ENCODE measurements at regions not wholly inside any gene's neighbourhood (a gene's known extent, or its start where the extent isn't known, plus 50 kb on each side); places are given as distances from the start of the nearest gene placed in this dataset.

DNA sequence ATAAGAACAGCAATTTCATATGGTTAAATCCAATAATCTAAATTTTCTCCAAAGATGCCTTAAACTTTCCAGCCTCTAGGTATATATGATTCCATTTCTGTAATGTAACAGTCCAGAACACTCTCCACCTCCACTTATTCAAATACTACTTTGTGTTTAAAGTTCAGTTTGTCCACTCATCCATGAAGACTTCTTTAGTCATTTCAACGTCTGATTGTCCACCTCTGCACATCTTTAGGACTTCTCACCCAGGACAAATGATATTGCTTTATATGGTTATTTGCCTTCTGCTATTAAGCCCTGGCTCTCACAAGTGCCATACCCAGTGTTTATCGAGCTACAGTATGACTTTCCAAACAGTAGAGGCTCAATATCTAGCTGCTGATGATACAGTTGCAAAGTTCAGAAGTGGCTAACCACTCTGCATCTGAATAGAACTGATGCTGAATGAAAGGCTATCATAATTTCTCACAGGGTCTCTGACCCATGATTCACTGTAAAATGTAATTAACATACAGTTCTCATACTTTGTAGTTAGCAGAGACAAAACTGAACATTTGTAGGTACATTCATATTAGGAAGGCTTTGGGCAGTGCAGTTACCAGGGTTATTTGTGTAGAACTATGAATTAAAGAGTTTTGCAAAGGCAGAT is 93.7 kb upstream of the MBNL1 start:
- ATAC-seq = no peak
- H3K9me2 ChIP-seq (ENCODE audit: insufficient read depth) = no peaks in the 10 kb centered on the region
- no peaks in the 10 kb centered on the region for H3K79me2 ChIP-seq (ENCODE audit: insufficient read depth, low read length)
- ChIA-PET POLR2A (no interaction called here), CTCF (no interaction called here), RAD21 (ENCODE audit: low non-redundant PET in 1 of 2, low total read pairs in 2 of 2, uncharacterized antibody in 2 of 2, unreplicated experiment in 2 of 2) (no interaction called here)
- no peaks in the 10 kb centered on the region for H4K20me1 ChIP-seq (ENCODE audit: insufficient read depth)
- H3K4me1 ChIP-seq (ENCODE audit: control insufficient read depth in 1 of 2, insufficient read depth in 2 of 2, low read length in 2 of 2) = peaks cover 11 to 12% of the 10 kb centered on the region in 2 experiments
- no peak overlapping the region for H3K27ac ChIP-seq (ENCODE audit: low read depth, low read length)
- DNase-seq (ENCODE audit: low read depth, low spot score) = no peak
- no peak overlapping the region for H3K9ac ChIP-seq (ENCODE audit: low read length)
- H2AFZ ChIP-seq (ENCODE audit: low read depth, low read length, poor library complexity, severe bottlenecking) = peak overlapping the region; percentile 44
- TF ChIP-seq, protein P1, sequence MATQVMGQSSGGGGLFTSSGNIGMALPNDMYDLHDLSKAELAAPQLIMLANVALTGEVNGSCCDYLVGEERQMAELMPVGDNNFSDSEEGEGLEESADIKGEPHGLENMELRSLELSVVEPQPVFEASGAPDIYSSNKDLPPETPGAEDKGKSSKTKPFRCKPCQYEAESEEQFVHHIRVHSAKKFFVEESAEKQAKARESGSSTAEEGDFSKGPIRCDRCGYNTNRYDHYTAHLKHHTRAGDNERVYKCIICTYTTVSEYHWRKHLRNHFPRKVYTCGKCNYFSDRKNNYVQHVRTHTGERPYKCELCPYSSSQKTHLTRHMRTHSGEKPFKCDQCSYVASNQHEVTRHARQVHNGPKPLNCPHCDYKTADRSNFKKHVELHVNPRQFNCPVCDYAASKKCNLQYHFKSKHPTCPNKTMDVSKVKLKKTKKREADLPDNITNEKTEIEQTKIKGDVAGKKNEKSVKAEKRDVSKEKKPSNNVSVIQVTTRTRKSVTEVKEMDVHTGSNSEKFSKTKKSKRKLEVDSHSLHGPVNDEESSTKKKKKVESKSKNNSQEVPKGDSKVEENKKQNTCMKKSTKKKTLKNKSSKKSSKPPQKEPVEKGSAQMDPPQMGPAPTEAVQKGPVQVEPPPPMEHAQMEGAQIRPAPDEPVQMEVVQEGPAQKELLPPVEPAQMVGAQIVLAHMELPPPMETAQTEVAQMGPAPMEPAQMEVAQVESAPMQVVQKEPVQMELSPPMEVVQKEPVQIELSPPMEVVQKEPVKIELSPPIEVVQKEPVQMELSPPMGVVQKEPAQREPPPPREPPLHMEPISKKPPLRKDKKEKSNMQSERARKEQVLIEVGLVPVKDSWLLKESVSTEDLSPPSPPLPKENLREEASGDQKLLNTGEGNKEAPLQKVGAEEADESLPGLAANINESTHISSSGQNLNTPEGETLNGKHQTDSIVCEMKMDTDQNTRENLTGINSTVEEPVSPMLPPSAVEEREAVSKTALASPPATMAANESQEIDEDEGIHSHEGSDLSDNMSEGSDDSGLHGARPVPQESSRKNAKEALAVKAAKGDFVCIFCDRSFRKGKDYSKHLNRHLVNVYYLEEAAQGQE (IDR thresholded peaks at IDR 0.05; ENCODE audit: low read depth) = no peak
- TF ChIP-seq JUND (IDR thresholded peaks at IDR 0.05) (no peak), CEBPB (IDR thresholded peaks at IDR 0.05; ENCODE audit: low read depth) (no peak), POLR2A (IDR thresholded peaks at IDR 0.05; ENCODE audit: borderline replicate concordance, extremely low read depth, insufficient read depth, insufficient read length) (no peak), TCF7L2 (IDR thresholded peaks at IDR 0.05; ENCODE audit: borderline replicate concordance, extremely low read depth, insufficient read depth, insufficient read length) (no peak), CBX3 (IDR thresholded peaks at IDR 0.05; ENCODE audit: low read depth) (no peak), POLR2AphosphoS5 (IDR thresholded peaks at IDR 0.05; ENCODE audit: low read depth, low read length) (no peak), SP1 (IDR thresholded peaks at IDR 0.05; ENCODE audit: low read depth) (no peak), SIN3A (IDR thresholded peaks at IDR 0.05; ENCODE audit: low read depth) (no peak), SRF (IDR thresholded peaks at IDR 0.05; ENCODE audit: low read depth) (no peak), EZH2phosphoT487 (IDR thresholded peaks at IDR 0.05; ENCODE audit: borderline replicate concordance) (no peak), YY1 (IDR thresholded peaks at IDR 0.05; ENCODE audit: extremely low read depth, insufficient replicate concordance, low read depth, low read length) (no peak), ZFX (IDR thresholded peaks at IDR 0.05) (no peak), RAD21 (IDR thresholded peaks at IDR 0.05; ENCODE audit: low read depth) (no peak), EZH2 (IDR thresholded peaks at IDR 0.05) (no peak), ZNF274 (IDR thresholded peaks at IDR 0.05; ENCODE audit: low read depth, low read length) (no peak), FOSL1 (IDR thresholded peaks at IDR 0.05; ENCODE audit: low read depth) (no peak)
- TF ChIP-seq, protein P2, sequence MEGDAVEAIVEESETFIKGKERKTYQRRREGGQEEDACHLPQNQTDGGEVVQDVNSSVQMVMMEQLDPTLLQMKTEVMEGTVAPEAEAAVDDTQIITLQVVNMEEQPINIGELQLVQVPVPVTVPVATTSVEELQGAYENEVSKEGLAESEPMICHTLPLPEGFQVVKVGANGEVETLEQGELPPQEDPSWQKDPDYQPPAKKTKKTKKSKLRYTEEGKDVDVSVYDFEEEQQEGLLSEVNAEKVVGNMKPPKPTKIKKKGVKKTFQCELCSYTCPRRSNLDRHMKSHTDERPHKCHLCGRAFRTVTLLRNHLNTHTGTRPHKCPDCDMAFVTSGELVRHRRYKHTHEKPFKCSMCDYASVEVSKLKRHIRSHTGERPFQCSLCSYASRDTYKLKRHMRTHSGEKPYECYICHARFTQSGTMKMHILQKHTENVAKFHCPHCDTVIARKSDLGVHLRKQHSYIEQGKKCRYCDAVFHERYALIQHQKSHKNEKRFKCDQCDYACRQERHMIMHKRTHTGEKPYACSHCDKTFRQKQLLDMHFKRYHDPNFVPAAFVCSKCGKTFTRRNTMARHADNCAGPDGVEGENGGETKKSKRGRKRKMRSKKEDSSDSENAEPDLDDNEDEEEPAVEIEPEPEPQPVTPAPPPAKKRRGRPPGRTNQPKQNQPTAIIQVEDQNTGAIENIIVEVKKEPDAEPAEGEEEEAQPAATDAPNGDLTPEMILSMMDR (IDR thresholded peaks at IDR 0.05 in 2 of 3, conservative IDR thresholded peaks at IDR 0.05 in 1 of 3; ENCODE audit: borderline replicate concordance in 1 of 3, insufficient read depth in 1 of 3, low read depth in 2 of 3, low read length in 2 of 3) = no peak
- TF ChIP-seq, protein P3, sequence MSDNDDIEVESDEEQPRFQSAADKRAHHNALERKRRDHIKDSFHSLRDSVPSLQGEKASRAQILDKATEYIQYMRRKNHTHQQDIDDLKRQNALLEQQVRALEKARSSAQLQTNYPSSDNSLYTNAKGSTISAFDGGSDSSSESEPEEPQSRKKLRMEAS (IDR thresholded peaks at IDR 0.05) = no peak
- TF ChIP-seq, protein P4, sequence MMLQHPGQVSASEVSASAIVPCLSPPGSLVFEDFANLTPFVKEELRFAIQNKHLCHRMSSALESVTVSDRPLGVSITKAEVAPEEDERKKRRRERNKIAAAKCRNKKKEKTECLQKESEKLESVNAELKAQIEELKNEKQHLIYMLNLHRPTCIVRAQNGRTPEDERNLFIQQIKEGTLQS (IDR thresholded peaks at IDR 0.05) = no peak
- no peaks in the 10 kb centered on the region for H3K9me3 ChIP-seq (ENCODE audit: control insufficient read depth in 1 of 2, insufficient read depth in 1 of 2, low read depth in 1 of 2, low read length in 2 of 2)
- no peaks in the 10 kb centered on the region for H3K27me3 ChIP-seq (ENCODE audit: insufficient read depth, low read length)
- no TSS peak for BruUV-seq (replicated peaks)
- H3K4me3 ChIP-seq (replicated peaks in 1 of 2; ENCODE audit: low read depth in 1 of 2, low read length in 2 of 2) = no peak overlapping the region
- no peaks in the 10 kb centered on the region for H3K36me3 ChIP-seq (ENCODE audit: control insufficient read depth in 1 of 2, insufficient read depth in 2 of 2, low read length in 2 of 2)
- peak overlapping the region; percentile 37 for H3K4me2 ChIP-seq (ENCODE audit: low read length)
- intact Hi-C loops (cut with micrococcal nuclease) = no loop called here

All from HCT116 (cell line).